A673 (cell line): ENCODE measurements at regions not wholly inside any gene's neighbourhood (a gene's known extent, or its start where the extent isn't known, plus 50 kb on each side); places are given as distances from the start of the nearest gene placed in this dataset.

ENCODE experiments used
- EZH2 ChIP-seq: fragments of 200-600 bp; sonication (generic); IDR thresholded peaks from 2 replicates; pipeline ENCODE4 v1.6.1; 2017; ENCODE audit warnings: borderline replicate concordance, low read depth, mild to moderate bottlenecking, mixed read lengths, antibody characterized with exemption, low read length; ENCODE audit not compliant: poor library complexity, severe bottlenecking
- TF ChIP-seq, protein P1 (sequence below): fragments of 300-800, 200-600 bp; sonication (generic); conservative IDR thresholded peaks from 2 replicates; pipeline ENCODE4 v1.5.1; 2017; ENCODE audit warnings: low read depth, mild to moderate bottlenecking, antibody characterized with exemption, low read length, moderate library complexity, mixed read lengths

DNA sequence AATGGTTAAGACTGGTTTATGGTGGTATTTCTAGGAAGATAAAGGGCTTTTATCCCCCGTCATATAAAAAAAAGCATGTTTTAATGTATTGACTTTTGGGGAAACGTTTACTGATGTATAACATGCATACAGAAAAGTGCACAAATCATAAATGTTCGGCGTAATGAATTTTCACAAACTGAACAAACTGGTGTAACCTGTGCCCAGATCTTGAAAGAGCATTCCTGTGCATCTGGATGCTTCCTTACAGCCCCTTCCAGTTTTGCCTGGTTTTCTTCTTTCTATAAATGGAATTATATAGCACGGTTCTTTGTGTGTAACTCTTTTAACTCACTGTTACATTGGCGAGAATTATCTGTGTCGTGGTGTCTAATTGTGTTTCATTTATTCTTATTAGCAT is 693.8 kb upstream of the TBX3 start:
- TF ChIP-seq, protein P1, sequence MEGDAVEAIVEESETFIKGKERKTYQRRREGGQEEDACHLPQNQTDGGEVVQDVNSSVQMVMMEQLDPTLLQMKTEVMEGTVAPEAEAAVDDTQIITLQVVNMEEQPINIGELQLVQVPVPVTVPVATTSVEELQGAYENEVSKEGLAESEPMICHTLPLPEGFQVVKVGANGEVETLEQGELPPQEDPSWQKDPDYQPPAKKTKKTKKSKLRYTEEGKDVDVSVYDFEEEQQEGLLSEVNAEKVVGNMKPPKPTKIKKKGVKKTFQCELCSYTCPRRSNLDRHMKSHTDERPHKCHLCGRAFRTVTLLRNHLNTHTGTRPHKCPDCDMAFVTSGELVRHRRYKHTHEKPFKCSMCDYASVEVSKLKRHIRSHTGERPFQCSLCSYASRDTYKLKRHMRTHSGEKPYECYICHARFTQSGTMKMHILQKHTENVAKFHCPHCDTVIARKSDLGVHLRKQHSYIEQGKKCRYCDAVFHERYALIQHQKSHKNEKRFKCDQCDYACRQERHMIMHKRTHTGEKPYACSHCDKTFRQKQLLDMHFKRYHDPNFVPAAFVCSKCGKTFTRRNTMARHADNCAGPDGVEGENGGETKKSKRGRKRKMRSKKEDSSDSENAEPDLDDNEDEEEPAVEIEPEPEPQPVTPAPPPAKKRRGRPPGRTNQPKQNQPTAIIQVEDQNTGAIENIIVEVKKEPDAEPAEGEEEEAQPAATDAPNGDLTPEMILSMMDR = no peak
- TF ChIP-seq EZH2 = no peak
